ENCODE measurements at regions not wholly inside any gene's neighbourhood (a gene's known extent, or its start where the extent isn't known, plus 50 kb on each side); places are given as distances from the start of the nearest gene placed in this dataset.
A peak's percentile ranks its signal among the peaks of the same experiment; 100 is the strongest.

DNA sequence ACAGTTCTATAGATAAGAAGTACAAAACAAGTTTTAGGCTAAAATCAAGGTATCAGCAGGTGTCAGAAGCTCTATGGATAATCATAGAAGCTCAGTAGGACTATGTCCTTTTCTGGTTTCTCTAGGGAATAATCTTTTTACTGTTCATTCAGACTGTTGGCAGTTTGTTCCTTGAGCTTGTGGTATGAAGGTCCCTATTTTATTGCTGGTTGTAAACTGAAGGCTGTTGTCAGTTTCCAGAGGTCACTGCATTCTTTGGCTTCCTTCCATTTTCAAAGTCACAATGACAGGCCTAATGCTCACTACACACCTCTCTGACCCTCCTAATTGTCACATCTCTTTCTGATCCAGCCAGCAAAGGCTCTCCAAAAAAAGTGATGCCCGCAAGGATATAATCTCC lies 337.9 kb upstream of the EDNRB start:
- ATAC-seq (no peak), DNase-seq (no peak)
- no peak overlapping the region for H3K4me3 Mint-ChIP-seq
- H3K4me1 Mint-ChIP-seq: no peaks in the 10 kb centered on the region
- no peaks in the 10 kb centered on the region for H3K36me3 Mint-ChIP-seq (ENCODE audit: low read depth)
- CTCF ChIA-PET: no interaction called here
- H3K27ac Mint-ChIP-seq: no peak overlapping the region
- POLR2A ChIA-PET: no interaction called here
- H3K9me3 Mint-ChIP-seq (ENCODE audit: low read depth): peaks cover 2% of the 10 kb centered on the region
- peaks cover 3% of the 10 kb centered on the region for H3K27me3 Mint-ChIP-seq
- intact Hi-C loops (cut with DNase I, micrococcal nuclease): no loop called here

GRCh38 chr13:78254113-78254512 lies 335.5 kb upstream of the EDNRB start:
- CTCF ChIA-PET: no interaction called here
- Mint-ChIP-seq H3K4me1 (no peaks in the 10 kb centered on the region), H3K27me3 (peaks cover 3% of the 10 kb centered on the region), H3K9me3 (ENCODE audit: low read depth) (peaks cover 2% of the 10 kb centered on the region), H3K36me3 (ENCODE audit: low read depth) (no peaks in the 10 kb centered on the region), H3K27ac (no peak overlapping the region), H3K4me3 (no peak overlapping the region)
- DNase-seq: no peak
- POLR2A ChIA-PET: no interaction called here
- ATAC-seq: no peak
- intact Hi-C loops (cut with DNase I, micrococcal nuclease): no loop called here

DNA sequence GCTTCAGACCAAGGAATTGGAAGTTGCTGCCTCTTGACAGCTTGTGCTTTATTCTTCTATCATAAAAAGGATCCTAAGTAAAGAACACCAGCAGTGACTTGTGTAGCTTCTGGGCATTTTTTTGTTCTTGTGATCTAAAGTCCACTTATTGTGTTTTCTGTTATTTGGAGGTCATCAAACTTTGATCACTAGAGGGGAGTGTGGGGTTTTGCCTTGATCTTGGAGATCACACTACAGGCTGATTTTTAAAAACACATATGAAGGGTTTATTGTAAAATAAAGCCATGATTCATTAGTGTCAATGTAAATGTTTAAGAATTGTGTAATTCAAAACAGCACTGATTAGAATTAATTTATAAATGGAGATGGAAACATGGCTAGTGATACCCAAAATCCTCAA lies 328.7 kb upstream of the EDNRB start:
- intact Hi-C loops (cut with DNase I, micrococcal nuclease): no loop called here
- CTCF ChIA-PET: no interaction called here
- no peak for DNase-seq
- H3K27ac Mint-ChIP-seq: no peak overlapping the region
- peaks cover 2% of the 10 kb centered on the region for H3K9me3 Mint-ChIP-seq (ENCODE audit: low read depth)
- ATAC-seq: no peak
- H3K4me3 Mint-ChIP-seq: no peak overlapping the region
- peaks cover 2% of the 10 kb centered on the region for H3K27me3 Mint-ChIP-seq
- POLR2A ChIA-PET: no interaction called here
- no peaks in the 10 kb centered on the region for H3K36me3 Mint-ChIP-seq (ENCODE audit: low read depth)
- no peaks in the 10 kb centered on the region for H3K4me1 Mint-ChIP-seq

DNA sequence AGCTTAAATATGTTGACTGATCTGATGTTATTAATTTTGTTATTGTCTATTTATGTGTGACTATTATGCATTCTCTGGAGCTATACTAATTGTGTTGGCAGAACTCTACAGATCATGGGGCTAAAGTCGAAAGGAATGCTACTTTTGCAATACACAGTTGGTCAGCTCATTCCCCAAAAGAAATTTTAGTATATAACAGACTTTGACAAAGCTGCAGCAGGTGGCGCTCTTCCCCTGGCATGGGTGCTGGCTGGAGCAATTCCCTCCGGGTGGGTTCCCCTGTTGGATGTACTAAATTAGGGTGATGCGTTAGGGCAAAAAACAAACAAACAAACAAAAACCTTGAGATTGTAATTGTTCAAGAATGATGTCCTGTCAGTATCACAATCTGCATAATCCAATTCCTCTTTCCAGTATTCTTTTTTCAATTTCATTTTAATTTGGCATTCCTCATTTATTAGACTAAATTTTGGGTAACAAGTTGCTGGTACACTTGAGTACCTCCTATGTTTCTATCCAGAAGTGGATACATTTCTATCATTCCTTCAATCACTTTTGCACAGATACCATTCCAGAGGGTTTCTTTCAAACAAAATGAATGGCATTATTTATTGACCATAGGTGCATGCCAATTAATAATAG lies 322.8 kb upstream of the EDNRB start:
- Mint-ChIP-seq H3K4me1 (no peaks in the 10 kb centered on the region), H3K27me3 (peaks cover 5% of the 10 kb centered on the region), H3K36me3 (ENCODE audit: low read depth) (no peaks in the 10 kb centered on the region), H3K4me3 (no peak overlapping the region), H3K9me3 (ENCODE audit: low read depth) (no peaks in the 10 kb centered on the region), H3K27ac (no peak overlapping the region)
- DNase-seq (peak; percentile 62), ATAC-seq (no peak)
- ChIA-PET CTCF (interaction anchor here (0.6 to 4.1 kb wide), 13 partner anchors 9 to 741 kb away, joined by 3 to 17 read pairs (median 3); no protein-coding TSS in a partner anchor), POLR2A (no interaction called here)
- intact Hi-C loops (cut with DNase I, micrococcal nuclease): loop anchor here (1.0 to 5.0 kb wide), 2 partner anchors 736 to 737 kb away; no protein-coding TSS in a partner anchor

DNA sequence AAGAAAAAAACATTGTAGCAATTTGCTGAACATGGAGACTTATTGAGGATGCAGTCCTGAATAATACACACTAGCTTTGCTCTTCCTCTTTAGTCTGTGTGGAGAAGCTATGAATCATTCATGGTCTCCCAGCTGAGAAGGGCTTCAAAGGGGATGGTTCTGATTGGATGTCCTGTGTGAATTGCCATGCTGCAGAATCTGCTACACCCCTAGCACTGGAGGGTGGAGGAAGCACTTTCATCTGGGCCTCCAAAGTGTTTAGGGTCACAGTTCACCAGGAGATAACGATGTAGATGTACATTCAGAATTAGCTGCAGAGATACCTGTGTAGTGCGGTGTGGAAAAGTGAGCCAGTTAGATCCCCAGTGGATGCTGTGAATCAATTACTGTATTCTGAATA lies 321.1 kb upstream of the EDNRB start:
- Mint-ChIP-seq H3K36me3 (ENCODE audit: low read depth) (no peaks in the 10 kb centered on the region), H3K9me3 (ENCODE audit: low read depth) (no peaks in the 10 kb centered on the region), H3K4me3 (no peak overlapping the region)

DNA sequence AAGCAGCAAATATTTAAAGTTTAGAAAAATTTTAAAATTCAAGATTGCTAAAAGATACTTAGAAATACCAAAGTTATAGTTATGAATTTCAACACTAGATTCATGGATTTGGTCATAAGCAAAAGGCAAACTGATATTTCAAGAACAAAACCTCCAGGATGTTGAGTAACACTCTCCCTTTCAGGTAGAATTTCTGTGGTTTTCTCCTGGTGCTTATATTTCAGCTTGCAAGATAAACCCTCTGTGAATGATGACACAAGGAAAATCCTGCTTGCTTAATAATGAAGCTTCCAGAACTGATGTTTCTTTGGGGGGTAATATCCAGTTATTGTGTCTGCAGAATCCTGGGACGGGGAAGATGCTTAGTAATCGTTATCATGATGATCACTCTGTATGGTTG lies 320.3 kb upstream of the EDNRB start:
- ChIA-PET POLR2A (no interaction called here), CTCF (interaction anchor here (0.7 to 4.1 kb wide), 2 partner anchors 460 to 740 kb away, joined by 3 to 17 read pairs; no protein-coding TSS in a partner anchor)
- intact Hi-C loops (cut with DNase I, micrococcal nuclease): no loop called here
- DNase-seq (no peak), ATAC-seq (no peak)
- Mint-ChIP-seq H3K4me1 (no peaks in the 10 kb centered on the region), H3K27ac (no peak overlapping the region), H3K9me3 (ENCODE audit: low read depth) (no peaks in the 10 kb centered on the region), H3K27me3 (peaks cover 11% of the 10 kb centered on the region), H3K36me3 (ENCODE audit: low read depth) (no peaks in the 10 kb centered on the region), H3K4me3 (no peak overlapping the region)

More for the DNA sequence above, 321.1 kb upstream of the EDNRB start:
- H3K27ac Mint-ChIP-seq: no peak overlapping the region
- DNase-seq: no peak
- ChIA-PET CTCF (interaction anchor here (0.7 to 4.1 kb wide), 5 partner anchors 10 to 739 kb away, joined by 3 to 17 read pairs (median 4); no protein-coding TSS in a partner anchor), POLR2A (no interaction called here)
- ATAC-seq: no peak
- peaks cover 6% of the 10 kb centered on the region for H3K27me3 Mint-ChIP-seq
- intact Hi-C loops (cut with DNase I, micrococcal nuclease): loop anchor here in 1 of 2 experiments (5.0 kb wide), 1 partner anchor 738 kb away; no protein-coding TSS in a partner anchor
- H3K4me1 Mint-ChIP-seq: no peaks in the 10 kb centered on the region

DNA sequence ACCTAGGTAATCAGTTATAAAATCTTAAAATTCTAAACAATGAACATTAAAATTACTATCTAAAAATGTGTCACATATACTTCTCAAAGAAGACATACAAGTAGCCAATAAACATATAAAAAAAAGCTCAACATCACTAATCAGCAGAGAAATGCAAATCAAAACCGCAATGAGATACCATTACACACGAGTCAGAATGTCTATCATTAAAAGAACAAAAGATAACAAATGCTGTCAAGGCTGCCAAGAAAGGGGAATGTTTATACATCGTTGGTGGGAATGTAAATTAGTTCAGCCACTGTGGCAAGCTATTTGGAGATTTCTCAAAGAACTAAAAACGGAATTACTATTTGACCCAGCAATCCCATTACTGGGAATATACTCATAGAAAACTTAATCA lies 310.3 kb upstream of the EDNRB start:
- Mint-ChIP-seq H3K4me1 (no peaks in the 10 kb centered on the region), H3K9me3 (ENCODE audit: low read depth) (no peaks in the 10 kb centered on the region), H3K36me3 (ENCODE audit: low read depth) (no peaks in the 10 kb centered on the region), H3K27me3 (peaks cover 4% of the 10 kb centered on the region), H3K4me3 (no peak overlapping the region), H3K27ac (no peak overlapping the region)
- intact Hi-C loops (cut with DNase I, micrococcal nuclease): loop anchor here in 1 of 2 experiments (1.0 kb wide), 1 partner anchor 26 kb away; no protein-coding TSS in a partner anchor
- ChIA-PET CTCF (no interaction called here), POLR2A (no interaction called here)
- DNase-seq (no peak), ATAC-seq (no peak)

GRCh38 chr13:78228211-78228610 lies 309.6 kb upstream of the EDNRB start:
- H3K4me1 Mint-ChIP-seq: no peaks in the 10 kb centered on the region
- no peak overlapping the region for H3K27ac Mint-ChIP-seq
- ATAC-seq (no peak), DNase-seq (no peak)
- peaks cover 2% of the 10 kb centered on the region for H3K27me3 Mint-ChIP-seq
- no peaks in the 10 kb centered on the region for H3K9me3 Mint-ChIP-seq (ENCODE audit: low read depth)
- H3K4me3 Mint-ChIP-seq: no peak overlapping the region
- ChIA-PET POLR2A (no interaction called here), CTCF (no interaction called here)
- H3K36me3 Mint-ChIP-seq (ENCODE audit: low read depth): no peaks in the 10 kb centered on the region
- intact Hi-C loops (cut with DNase I, micrococcal nuclease): loop anchor here in 1 of 2 experiments (1.0 kb wide), 1 partner anchor 25 kb away; no protein-coding TSS in a partner anchor

GRCh38 chr13:78227709-78228108 lies 309.1 kb upstream of the EDNRB start:
- Mint-ChIP-seq H3K27ac (no peak overlapping the region), H3K9me3 (ENCODE audit: low read depth) (no peaks in the 10 kb centered on the region), H3K4me3 (no peak overlapping the region), H3K4me1 (no peaks in the 10 kb centered on the region), H3K36me3 (ENCODE audit: low read depth) (no peaks in the 10 kb centered on the region), H3K27me3 (peaks cover under 1% of the 10 kb centered on the region)
- no peak for ATAC-seq
- intact Hi-C loops (cut with DNase I, micrococcal nuclease): loop anchor here in 1 of 2 experiments (1.0 kb wide), 1 partner anchor 24 kb away; no protein-coding TSS in a partner anchor
- CTCF ChIA-PET: interaction anchor here (0.6 kb wide), 1 partner anchor 508 kb away, joined by 3 read pairs; no protein-coding TSS in a partner anchor
- POLR2A ChIA-PET: no interaction called here
- no peak for DNase-seq

GRCh38 chr13:78215458-78216108 lies 297.0 kb upstream of the EDNRB start:
- Mint-ChIP-seq H3K4me1 (no peaks in the 10 kb centered on the region), H3K9me3 (ENCODE audit: low read depth) (no peaks in the 10 kb centered on the region), H3K4me3 (no peak overlapping the region), H3K27me3 (peaks cover 3% of the 10 kb centered on the region), H3K27ac (no peak overlapping the region), H3K36me3 (ENCODE audit: low read depth) (no peaks in the 10 kb centered on the region)
- no peak for DNase-seq
- ChIA-PET CTCF (interaction anchor here (1.2 kb wide), 1 partner anchor 8 kb away, joined by 6 read pairs; no protein-coding TSS in a partner anchor), POLR2A (no interaction called here)
- no peak for ATAC-seq
- intact Hi-C loops (cut with DNase I, micrococcal nuclease): no loop called here

GRCh38 chr13:78201411-78201810 lies 282.8 kb upstream of the EDNRB start:
- Mint-ChIP-seq H3K4me3 (no peak overlapping the region), H3K4me1 (no peaks in the 10 kb centered on the region), H3K9me3 (ENCODE audit: low read depth) (no peaks in the 10 kb centered on the region), H3K36me3 (ENCODE audit: low read depth) (no peaks in the 10 kb centered on the region), H3K27me3 (no peaks in the 10 kb centered on the region), H3K27ac (no peak overlapping the region)
- DNase-seq (no peak), ATAC-seq (no peak)
- ChIA-PET POLR2A (no interaction called here), CTCF (interaction anchor here (1.2 kb wide), 1 partner anchor 80 kb away, joined by 4 read pairs; no protein-coding TSS in a partner anchor)
- intact Hi-C loops (cut with DNase I, micrococcal nuclease): no loop called here

- ChIA-PET POLR2A (no interaction called here), CTCF (no interaction called here)
- Mint-ChIP-seq H3K36me3 (ENCODE audit: low read depth) (no peaks in the 10 kb centered on the region), H3K27ac (no peak overlapping the region), H3K27me3 (no peaks in the 10 kb centered on the region), H3K4me1 (no peaks in the 10 kb centered on the region), H3K9me3 (ENCODE audit: low read depth) (no peaks in the 10 kb centered on the region), H3K4me3 (no peak overlapping the region)
- no peak for DNase-seq
- intact Hi-C loops (cut with DNase I, micrococcal nuclease): no loop called here
- no peak for ATAC-seq
Measured at GRCh38 chr13:78198821-78199220, 280.2 kb upstream of the EDNRB start.
